ENCODE measurements at regions not wholly inside any gene's neighbourhood (a gene's known extent, or its start where the extent isn't known, plus 50 kb on each side); places are given as distances from the start of the nearest gene placed in this dataset.
A peak's percentile ranks its signal among the peaks of the same experiment; 100 is the strongest.

DNA sequence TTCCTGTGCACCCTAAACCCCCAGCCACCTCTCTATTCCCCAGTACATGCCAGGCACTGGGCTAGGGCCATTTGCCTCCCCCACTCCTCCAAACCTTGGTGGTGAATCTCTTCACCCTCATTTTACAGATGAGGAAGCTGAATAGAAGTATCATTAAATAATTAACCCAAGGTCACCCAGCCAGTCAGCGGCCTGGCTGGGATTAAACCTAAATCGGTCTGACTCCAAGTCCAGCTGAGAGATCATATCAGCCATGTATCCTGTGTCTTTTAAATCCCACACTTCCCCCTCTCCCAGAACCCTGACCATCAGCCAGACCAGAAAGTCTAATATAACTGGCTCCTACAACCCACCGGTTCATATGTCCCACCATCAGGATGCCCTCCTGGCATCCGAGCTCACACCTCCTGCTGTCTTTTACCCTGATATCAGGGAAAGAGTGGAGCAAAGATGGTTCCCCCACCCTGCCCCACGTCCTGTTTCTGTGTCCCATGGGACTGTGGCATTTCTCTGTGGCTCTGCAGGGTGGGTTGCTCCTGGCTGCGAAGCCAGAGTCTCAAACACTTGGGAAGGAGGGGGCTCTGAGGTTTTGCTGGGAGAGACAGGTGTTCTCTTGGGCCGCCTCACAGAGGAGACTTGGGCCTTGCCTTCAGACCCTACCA is 145.3 kb downstream of the VEGFA start:
- no peak for DNase-seq

DNA sequence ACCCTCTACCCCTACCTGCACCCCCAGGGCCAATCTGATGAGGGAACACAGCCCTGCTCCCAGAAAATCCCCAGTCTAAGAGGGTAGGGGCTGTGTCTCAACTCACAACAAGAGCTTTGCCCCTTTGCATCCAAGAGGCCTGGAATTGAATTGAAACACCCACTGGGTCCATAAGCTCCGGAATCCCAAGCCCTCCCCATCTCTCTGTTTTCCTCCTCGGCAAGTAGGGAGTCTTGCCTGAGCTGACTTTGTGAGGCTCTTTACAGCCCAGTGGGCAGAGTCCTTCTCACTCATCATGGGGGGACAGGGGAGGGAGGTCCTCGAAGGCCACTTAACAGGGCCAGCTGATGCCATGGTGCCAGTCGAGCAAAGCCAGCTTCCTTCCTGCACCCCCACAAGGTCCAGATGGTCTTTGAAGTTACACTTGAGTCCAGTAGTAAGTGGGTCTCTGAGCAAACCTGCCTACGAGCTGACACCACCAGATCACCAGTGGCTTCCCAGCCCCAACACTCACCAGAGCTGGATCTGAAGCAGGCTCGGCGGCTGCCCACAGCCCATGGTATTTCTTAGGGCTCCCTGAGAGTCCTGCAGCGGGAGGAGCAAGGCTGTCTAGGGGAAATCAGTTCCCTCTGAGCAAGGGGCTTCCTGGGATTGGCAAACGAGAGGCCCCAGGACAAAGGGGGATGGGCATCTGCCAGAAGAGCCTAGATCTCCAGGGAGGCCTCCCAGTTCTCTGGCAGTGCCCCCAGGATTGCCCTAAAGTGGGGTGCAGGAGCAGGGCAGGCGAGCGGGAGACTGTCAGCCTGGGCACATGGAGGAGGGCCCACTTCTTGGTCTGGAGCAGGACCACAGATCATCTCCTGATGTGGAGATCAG is 144.5 kb downstream of the VEGFA start:
- no peak for DNase-seq

DNA sequence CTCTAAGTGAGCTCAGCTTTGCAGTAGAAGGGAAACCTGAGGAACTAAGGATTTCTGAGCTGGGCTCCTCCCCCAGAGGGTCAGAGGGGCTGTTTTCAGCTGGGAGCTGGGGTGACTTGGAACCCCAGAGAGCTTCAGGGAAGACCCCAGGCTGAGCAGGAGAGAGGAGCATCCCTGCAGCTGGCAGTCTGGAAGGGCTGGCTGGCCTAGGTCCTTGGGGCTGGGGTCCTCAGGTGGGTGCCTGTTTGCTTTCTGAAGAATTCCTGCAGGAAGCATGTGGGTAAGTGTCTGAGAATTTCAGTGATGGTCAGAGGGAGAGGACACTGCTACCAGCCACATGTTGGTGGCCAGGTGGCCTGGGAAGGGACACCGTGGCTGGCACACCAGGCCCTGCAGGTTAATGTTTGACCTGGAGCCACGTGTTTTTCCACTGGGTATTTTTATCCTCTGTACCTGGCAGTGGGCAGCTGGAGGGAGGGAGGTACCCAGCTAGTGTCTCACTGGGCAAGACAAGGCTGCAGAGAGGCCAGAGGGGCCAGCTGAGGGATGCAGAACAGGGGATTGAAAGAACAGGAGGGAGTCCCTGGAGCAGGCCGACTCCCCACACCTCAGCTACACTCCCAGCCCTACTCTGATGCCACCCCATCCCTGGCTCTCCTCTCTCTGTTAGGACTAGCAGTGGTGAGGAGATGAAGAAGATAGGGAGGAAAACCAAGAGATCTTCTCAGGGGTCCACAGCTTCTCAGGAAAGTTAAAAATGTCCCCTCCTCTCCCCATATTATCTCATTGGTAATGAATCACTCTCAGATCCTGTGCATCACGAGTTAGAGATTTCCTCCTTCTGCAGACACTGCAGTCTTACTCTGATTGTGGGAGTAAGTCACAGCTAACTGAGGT is 143.6 kb downstream of the VEGFA start:
- DNase-seq: no peak

DNA sequence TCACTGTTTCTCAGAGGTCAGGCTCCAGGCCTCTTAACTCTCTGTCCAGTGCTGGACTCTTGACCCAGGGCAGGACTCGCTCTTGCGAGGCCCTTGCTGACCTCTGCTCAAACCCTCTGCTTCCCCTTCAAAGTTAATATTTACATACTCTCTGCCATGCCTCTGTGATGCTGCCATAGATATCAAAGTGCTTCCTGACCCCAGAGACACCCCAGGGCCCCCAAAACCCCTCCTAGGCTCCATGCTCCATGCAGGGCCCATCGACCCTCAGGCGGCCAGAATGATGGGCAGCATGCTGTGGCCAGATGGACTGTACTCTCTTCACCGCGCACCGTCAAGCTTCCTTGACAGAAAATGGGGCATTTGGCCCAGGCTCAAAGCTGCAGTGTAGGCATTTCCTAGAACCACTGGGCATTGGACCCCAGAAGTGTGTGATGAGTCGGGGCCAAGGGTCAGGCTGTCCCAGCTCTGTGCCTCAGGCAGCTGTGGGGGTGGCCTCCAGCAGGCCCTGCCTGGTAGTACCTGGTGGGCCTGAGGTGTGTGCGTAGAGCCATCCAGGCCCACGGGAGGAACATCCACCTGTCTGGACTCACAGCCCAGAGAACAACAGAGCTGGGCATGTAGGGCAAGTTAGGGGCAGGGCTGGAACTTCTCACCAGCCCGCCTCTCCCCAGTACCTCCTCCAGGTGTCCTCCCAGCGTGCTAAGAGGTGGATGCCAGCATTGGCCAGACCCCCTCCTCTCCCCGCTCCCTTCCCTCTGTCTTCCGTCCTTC is 142.8 kb downstream of the VEGFA start:
- DNase-seq: no peak

DNA sequence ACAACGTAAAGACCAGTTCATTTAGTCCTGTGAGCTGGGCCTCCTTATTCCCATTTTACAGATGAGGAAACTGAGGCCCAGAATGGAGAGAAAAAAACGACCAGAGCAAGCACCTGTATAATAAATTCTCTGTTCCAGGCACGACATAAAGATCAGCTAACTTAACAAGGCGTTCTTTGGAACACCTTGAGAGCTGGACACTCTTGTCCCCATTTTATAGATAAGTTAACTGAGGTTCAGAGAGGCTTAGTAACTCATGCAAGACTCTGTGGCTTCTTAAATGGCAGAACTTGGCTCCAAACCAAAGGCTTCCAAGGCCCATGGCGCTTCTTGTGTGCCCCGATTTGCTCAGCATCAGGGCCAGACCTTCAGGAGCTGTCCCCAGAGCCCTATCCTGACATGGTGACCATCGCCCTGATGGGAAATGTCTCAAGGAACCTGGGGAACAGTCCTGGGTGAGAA is 142.1 kb downstream of the VEGFA start:
- DNase-seq: no peak

DNA sequence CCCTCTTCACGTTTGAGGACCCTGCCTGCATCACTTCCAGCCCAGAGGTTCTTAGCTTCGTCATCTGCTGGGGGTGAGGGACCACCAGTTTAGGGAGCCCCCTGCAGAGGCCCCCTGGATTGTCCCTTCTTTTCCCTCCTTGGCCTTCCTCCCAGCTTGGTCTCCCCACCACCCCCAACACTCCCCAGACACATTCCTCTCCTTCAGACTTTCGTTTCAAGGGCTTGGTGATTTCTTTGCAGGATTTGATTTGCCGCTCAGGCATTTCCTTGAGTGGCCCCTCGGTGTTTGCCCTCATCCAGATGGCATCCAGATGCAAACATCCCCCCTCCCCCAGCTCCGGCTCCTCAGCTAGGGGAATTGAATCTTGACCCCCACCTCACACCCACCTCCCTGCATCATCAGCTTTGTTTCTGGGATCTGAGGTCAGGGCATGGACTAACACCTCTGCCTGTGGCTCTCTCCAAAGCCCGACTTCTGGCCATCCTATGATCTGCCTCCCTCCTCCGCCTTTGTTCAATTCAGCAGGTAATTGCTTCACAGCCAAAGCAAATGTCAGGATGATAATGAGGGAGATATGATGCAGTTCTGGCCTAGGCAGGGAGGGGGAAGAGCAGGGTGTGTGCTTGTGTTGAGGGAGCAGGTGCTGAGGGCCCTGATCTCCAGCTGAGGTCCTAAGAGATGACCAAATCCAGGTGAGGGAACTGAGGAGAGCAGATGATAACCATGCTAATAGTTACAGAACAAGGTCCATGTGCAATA is 141.5 kb downstream of the VEGFA start:
- DNase-seq: peak; percentile 39

DNA sequence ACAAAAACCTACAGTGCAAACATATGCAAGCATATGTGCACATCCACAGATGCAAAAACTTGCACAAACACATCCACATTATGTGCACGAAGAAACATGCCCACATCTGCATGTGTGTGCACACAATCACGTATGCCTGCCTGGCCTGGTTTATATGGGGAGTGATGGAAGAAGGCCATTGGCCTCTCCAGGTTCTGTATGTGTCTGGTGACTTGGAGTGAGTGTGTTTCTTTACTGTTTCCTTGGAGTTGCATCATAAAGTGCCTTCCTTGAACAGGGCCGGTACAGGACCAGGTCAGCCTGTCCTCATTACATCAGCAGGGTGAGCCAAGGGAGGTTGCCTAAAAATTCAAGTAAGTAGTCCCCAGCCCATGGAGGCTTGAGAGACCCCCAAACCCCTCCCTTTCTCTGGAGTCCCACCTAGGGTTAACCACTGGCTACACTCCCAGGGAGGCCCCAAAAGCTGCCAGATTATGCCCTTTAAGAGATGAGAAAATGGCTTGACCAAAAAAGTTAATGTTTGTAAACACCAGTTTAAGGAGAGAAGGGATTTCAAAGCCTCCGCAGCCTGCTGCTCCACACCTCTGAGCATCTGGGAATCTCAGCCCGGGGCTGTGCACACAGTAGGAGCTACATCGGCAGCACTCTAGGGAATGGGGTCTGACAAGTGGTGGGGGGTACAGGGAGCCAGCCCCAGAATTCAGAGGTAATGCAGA is 140.8 kb downstream of the VEGFA start:
- DNase-seq: no peak

DNA sequence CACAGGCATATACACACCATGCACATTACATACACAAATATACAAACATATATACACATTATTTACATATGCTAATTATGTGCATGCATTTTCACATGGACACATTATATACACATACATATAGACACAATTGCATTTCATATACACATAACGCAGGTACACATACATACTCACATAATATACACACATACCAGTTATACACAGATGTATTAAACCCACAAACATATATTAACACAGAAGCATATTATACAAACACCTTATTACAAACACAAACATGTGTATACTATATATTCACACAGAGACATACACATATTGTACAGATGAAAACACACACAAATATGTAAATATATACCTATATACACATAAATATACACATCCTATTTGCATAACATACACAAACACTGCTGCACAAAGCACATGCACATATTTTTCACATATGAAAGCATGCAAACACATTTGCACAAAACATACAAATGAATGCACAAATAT is 140.2 kb downstream of the VEGFA start:
- DNase-seq: no peak

DNA sequence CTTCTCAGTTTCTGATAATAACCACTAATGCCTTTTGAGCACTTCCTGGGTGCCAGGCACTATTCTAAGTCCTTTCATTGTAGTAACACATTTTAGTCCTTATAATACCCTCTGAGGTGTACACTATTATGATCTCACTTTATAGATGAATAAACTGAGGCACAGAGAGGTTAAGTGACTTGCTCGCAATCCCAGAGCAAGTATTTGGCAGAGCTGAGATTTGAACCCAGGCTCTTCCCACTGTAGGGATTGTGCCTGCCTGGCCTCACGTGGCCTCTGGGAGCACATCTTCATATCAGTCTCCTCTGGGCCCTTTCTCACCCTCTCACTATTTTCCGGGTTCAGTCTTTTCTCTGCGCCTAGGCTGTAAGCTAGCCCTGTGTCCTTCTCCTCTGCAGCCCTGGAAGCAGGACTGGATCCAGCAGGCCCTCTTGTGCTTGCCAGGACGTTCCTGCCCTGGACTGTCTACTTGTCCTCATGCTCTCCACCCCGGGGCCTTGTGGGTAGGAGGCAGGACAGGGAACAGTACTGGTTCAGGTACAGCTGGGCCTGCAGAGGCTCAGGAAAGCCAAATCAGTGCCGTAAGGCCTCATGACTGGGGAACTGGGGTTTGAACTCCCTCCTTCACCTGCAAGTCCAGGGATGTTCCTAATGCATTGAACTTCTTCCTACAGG is 139.6 kb downstream of the VEGFA start:
- DNase-seq: no peak

DNA sequence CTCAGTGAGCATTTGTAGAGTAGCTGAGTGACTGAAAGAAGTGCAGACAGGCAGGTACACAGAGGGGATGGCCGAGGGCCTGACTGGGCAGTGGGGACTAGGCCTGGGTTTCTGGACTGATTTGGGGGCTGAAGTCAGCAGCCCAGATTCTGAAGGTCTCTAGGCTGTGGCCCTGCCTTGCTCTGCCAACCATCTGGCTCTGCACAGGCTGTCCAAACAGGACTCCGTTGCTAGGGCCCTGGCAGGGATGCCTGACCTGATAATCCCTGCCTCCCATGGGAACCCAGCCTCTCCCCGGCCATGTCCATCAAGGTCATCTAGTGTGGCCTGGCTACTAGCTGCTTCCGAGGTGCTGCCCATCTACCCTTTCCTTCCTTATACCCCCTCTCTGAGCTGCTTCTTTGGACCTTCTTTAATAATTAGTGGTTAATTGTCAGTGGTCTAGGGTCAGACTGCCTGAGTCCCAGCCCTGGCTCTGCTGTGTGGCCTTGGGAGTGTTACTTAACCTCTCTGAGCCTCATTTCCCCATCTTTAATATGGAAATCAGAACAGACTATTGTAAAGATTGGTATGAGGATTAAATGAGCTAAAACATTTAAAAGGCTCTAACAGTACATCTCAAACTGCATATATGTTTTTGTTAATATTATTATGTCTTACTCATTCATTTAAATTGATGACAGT is 137.9 kb downstream of the VEGFA start:
- no peak for DNase-seq

DNA sequence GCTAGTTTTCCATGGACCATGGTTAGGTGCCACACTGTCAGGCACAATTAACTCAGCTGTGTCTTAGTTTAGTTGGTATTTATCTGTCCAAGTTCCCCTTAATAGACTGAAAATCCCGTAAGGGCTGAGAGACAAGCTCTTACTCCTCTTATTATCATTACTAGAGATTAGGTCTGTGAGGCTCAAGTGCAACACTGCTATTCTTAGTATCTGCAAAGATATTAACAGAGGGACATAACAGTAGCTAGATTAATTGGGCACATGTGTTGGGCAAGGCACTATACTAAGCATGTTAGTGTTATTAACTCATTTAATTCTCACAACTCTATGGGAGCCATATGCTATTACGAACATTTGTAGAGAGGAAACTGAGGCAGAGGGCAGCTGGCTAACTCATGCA is 137.3 kb downstream of the VEGFA start:
- no peak for DNase-seq

DNA sequence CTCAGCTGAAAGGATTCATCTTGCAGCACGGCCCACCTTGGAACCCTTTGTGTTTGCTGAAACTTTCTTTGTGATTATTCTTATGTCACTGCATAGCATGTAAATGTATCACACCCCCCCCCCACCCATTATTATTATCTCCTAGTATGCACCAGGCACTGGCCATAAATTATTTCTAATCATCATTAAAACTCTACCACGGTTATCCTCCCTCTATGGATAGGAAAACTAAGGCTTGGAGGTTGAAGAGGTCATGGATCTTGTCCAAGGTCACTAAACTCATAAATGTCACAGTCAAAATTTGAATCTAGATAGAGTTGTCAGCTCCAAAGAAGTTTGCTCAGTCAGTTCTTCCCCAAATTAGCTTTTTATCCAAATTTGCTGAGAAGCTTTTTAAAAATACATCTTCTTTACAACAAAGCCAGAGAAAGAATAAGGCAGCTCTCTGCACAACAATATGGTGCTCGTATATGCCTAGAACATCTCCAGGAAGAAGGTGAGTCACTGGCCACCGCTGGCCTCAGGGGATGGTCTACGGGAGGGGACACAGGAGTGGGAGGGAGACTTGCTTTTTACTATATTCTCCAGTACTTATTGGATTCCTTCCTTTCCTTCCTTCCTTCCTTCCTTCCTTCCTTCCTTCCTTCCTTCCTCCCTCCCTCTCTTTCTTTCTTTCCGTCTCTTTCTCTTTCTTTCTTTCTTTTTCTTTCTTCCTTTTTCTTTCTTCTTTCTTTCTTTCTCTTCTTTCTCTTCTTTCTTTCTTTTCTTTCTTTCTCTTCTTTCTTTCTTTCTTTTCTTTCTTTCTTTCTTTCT is 134.5 kb downstream of the VEGFA start:
- DNase-seq: no peak

DNA sequence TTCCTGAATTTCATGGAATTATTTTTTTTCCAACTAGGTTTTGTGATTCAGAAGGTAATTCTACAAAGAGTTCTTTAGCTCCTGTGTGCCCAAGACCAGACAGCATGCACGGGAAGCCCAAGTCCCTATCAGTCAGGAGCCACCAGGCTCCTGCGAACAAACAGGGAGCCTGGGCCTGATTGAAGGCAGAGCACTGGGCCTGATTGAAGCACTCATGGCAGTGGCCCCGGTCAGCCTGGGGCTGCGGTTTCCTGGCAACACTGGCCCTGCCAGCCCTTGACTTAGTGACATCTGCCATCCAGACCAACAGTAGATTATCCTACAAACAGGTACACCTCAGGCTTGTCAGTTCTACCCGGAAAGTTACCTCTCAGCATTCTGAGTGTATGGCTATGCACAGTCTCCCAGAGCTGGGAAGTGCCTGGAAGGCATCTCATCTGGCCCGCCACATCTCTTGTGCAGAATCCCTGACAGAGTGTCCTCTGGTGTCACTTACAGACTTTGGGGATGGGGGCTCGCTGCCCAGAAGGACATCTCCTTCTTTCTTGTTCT is 133.8 kb downstream of the VEGFA start:
- no peak for DNase-seq

DNA sequence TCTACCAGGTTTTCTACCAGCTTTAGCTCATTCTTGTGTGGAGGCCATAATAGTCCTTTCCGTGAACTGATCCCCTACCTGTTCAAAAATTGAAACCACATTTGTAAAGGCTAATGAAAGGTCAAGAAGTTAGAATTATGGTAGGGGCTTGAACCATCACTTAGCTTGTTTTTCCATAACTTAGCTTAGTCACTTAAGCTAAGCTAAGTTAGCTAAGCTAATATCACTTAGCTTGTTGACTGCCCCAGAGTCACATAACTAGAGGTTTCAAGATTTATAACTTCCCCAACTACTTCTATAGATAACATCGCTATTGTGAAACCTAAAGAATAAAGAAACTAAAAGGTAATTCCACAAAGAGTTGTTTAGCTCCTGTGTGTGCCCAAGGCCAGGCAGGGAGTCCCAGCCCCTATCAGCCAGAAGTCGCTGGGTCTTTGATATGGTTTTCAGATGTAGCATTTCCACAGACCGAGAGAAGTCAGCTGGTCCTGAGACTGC is 131.8 kb downstream of the VEGFA start:
- no peak for DNase-seq

DNA sequence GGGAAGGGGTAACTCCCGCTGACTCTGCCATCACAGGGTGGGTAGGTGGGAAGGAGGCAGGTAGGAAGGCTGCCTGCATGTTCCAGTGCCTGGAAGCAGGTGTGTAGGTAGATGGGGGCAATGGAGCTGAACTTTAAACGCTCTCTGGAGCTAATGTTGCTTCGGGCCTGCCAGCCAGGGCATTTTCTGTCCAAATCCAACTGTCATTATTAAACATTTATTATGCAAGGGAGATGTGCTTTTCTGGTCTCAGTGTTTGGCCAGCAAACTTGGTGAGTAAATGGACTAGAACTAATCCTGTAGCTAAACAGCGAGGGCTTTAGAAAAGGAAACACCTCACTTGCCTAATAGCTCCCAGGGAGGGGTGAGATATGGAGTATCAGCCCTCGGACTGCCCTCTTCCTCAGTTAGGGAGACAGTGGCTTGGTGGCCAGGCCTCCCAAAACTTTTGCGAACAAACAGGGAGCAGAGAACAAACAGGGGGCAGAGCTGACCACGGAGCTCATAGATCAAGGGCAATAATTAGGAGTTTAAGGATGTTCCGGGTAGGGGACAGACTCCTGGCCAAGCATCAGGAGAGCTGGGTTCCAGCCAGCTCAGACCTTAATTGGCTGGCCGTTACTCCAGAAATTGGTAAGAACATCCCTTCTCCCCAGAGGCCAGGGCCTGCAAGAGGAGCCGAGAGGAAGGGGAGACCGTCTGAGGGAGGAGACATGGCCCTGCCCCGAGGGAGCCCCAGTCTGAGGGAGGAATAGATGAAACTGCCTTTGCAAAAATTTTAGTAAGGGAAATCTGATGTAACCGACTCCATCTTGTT is 131.1 kb downstream of the VEGFA start:
- no peak for DNase-seq

DNA sequence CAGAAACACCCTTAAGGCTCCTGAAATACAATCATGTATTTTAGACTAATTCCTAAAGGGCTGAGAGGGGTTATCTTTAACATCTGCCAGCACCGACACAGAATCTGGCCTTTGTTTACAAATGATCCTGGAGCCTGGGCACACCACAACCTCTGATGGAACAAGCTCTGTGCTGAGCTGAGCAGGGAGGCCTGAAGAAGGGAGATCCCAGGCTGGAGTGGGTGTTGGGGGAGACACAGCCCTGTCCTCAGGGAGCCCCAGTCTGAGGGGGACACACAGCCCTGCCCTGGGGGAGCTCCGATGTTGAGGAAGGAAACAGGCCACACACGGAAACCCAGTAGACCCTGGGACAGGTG is 130.5 kb downstream of the VEGFA start:
- DNase-seq: no peak

DNA sequence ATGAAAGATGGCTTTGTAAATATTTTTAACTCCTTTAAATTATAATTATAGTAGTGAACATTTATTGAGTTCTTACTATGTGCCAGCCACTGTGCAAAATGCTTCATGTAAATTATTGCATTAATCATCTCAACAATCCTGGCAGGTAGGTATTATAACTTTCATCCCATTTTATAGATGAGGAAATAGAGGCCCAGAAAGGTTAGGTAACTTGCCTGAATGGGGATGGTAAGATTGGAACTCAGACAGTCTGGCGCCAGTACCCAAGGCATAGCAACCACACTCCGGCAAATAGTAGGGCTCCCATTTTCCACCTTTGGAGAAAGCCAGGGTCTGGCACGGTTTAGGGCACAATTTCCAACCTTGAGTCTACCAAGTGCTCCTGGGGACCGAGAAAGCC is 129.8 kb downstream of the VEGFA start:
- no peak for DNase-seq

All from NCI-H1436 (cell line).